Stimulated activated CD8-positive, alpha-beta memory T cell treated with anti-CD3 and anti-CD28 coated beads, Interleukin-4, amount 100 ng/mL, for 24 hours (primary cell): ENCODE measurements at regions not wholly inside any gene's neighbourhood (a gene's known extent, or its start where the extent isn't known, plus 50 kb on each side); places are given as distances from the start of the nearest gene placed in this dataset.

ENCODE experiments used
- DNase-seq: peaks from one replicate; pipeline ENCODE4 v3.0.0-alpha.2; 2020; ENCODE audit warnings: low read depth

DNA sequence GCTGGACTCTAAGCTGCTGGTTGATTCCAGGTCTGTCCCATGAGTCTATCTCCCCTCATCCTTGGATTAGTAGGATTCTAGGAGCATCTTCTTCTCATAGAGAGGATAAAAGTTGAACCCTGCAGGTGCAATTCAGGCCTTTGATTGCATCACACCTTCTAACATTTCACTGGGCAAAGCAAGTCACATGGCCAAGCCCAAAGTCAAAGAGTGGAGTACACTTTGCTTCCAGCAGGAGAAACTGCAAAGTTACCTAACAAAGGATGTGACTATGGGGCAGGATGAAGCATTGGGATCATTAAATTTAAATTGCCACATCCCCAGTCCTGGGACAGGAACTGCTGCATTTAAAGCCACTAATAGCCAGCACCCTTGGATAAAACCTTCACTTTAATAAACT, 51.0 kb upstream of the EGFLAM start:
- DNase-seq: no peak

GRCh38 chr5:38202741-38203140, 55.6 kb upstream of the EGFLAM start:
- no peak for DNase-seq

DNA sequence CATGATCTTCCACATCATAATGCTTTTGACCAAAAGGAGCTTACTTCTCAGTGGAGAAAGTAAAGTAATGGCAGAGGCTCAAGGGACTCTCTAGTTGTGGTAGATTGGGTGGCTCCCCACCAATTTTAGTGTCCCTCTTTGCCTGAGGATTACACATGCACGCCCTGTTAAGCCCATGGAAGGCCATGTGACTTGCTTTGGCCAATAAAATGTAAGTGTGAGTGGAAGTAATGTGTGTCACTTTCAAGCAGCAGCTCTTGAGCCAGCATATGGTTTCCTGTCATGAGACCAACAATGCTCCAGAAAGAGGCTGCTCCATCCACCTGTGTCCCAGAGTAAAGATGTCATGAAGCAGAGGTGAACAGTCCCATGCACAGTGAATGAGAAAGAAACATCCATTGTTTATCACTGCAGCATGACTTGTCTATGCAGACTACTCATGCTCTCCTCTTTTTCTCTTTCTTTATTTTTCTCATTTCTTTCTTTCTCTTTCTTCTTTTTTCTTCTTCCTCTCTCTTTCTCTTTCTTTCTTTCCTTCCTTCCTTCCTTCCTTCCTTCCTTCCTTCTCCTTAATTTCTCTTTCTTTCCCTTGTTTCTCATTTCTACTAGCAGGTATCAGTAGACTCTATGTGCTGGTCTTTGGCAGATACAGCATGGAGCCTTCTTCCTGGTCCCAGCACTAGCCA, 57.3 kb upstream of the EGFLAM start:
- no peak for DNase-seq

DNA sequence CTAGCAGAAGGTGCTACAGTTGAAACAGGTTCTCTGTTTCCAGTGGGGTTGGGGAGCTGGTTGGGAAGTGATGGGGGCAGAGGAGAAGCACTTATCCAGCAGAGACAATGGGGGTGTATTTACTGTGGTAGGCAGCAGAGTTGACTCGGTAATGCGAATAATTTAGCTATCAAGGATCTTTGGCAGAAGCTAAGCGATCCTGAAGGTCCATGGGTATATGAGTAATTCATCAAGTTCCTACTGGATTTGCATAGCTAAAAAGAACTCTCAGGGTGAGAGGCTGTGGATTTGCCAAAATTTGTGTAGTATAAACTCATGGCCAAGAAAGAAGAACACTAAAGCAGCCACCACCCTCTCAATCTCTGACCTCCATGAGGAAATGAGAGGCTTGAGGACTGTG, 61.2 kb upstream of the EGFLAM start:
- DNase-seq: no peak

GRCh38 chr5:38193015-38193581, 65.3 kb upstream of the EGFLAM start:
- DNase-seq: peak; percentile 31

DNA sequence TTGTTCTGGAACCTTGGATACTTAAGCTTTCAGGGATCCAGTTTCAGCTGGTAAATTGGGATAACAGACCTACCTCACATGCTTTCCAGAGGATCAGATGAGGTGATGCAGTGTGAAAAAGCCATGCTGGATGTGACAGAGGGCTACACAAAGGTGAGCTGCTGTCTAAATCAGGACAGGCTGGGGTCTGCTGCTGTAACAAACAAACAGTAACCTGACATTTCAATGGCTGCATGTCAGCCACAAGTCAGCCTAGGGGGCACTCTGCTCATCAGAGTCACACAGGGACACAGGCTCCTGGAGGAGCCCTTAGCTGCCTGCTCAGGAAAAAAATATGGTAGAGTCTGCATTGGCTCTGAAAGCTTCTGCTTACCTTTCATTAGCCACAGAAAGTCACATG, 66.7 kb upstream of the EGFLAM start:
- DNase-seq: no peak

GRCh38 chr5:38190111-38190510, 68.2 kb upstream of the EGFLAM start:
- no peak for DNase-seq

GRCh38 chr5:38189081-38189504, 69.3 kb upstream of the EGFLAM start:
- DNase-seq: no peak

- DNase-seq: no peak
These were observed 69.8 kb upstream of the EGFLAM start for GRCh38 chr5:38188591-38188990.

GRCh38 chr5:38187532-38187931, 70.8 kb upstream of the EGFLAM start:
- no peak for DNase-seq

DNA sequence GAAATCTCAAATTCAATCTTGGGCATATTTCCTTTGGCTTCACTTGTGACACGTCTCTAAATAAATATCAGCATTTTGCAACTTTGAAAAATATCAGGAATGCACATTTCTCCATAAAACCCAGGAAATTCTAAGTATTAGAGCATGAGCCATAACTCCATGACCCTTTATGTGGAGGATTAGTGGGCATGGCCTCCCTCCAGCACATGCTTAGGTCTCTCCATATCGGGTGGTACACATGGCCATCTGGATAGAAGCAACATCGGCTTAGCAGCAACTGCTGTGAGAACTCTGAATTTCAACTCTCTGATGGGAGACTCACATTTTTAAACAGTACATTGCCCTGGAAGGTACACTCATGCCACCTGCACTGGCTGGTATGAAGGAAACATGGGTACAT, 73.7 kb upstream of the EGFLAM start:
- no peak for DNase-seq

GRCh38 chr5:38182991-38183390, 75.4 kb upstream of the EGFLAM start:
- DNase-seq: no peak

DNA sequence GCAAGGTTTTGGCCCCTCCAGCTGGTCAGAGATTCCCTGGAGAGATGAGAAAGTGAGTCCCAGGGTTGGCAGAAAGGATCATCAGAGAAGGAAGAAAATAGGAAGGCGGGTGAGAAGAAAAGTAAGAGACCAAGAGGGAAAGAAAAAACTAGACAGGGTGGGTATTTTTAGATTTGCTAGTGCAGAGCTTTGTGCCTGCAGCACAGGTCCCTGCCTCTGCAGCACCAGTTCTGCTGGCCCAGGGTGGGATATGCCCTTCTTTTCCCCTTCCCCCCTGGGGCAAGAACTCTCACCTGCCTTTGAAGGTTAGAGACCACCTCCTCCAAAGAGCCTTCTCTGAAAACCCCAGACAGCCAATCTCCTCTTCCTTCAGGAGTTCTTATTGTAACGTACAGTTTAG, 90.3 kb upstream of the EGFLAM start:
- DNase-seq: no peak

- no peak for DNase-seq
These were observed 90.8 kb upstream of the EGFLAM start for GRCh38 chr5:38167562-38167996.

DNA sequence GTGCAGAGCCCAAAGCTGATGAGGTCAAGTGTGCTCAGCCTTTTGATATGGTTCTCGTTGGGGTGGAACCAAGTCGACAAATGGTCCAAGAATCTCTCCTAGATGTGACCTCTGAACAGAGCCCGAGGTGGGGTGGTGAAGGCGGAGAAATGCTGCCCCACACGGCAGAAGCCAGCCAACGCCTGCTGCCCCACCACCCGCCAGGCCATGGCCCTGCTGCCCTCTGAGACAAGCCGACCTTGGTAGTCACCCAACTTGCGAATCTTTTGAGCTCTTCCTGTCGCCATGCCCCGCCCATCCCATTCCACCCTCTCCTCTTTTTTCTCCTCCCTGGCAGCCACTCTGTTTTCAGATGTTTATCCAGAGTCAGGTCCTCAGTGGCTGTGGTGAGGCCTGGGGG, 91.5 kb upstream of the EGFLAM start:
- no peak for DNase-seq

GRCh38 chr5:38165435-38165834, 92.9 kb upstream of the EGFLAM start:
- no peak for DNase-seq

GRCh38 chr5:38164776-38165399, 93.5 kb upstream of the EGFLAM start:
- no peak for DNase-seq

DNA sequence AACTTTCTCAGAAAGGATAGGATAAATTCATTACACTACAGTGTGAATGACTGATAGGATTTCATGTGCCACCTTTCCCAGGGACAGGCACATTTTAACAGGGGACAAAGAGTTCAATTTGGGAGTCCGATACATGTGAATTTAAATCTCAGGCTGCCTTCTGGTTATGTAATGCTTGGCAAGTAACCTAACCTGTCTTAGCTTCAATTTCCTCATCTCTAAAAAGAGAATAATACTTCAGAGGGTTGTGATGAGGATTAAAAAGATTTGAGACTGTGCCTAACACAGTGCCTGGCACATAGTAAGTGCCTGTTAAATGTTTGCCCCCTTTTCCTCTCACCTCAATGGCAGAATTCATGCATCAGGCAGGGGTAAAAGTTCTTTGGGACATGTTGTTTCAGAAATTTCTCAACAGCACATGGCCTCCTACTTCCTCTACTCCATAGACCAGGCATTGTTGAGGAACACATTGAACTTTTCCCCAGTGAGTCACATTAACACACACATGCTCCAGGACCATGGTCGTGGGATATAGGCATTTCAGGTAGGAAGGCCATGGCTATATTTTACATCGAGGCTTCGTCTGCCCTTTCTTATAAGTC, 94.6 kb upstream of the EGFLAM start:
- DNase-seq: no peak

- no peak for DNase-seq
These were observed 95.7 kb upstream of the EGFLAM start for GRCh38 chr5:38162625-38163024.

DNA sequence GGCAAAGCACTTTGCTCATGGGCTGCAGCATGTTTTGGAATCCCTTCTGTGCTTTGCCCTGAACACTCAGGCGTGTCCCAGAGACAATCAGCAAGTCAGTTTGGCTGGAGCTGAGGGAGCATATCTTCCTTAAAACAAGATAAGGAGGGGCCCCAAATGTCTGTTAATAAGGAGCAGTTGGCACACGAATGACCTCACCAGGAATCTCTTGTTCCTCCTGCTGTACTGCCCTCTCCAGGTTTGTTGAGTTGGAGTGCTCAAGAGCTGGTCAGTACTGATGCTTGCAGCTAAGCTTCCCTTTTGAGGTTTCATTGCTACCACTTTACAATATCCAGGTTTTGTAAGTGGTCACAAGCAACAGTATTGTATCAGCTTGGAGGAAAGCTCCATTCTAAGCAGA, 101.3 kb upstream of the EGFLAM start:
- DNase-seq: no peak

DNA sequence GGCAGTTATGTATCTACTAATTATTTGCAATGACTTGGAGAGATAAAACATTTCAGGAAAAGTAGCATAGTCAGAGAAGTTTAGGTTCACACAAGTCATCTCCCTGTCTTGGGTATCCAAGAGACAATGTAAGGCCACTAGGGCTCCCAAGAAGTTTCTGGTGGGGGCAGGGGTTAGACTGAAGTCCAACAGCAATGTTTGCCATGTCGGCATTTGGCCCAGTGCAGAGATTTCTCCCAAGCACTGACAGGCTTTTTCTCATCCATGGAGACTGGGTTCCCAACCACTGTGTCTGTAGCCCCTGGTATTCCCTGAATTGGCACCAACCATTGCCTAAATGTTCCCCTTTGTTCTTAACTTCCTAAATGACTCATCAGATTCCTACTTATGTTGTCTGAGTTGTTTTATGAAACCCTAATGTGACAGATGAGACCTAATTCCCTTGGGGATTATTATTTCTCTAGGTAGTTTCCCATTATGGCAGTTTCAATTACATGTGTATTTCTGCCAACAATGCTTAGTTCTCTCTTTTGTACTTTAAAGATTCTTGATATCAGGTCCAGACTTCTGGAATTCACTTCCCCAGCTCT, 103.6 kb upstream of the EGFLAM start:
- DNase-seq: no peak

DNA sequence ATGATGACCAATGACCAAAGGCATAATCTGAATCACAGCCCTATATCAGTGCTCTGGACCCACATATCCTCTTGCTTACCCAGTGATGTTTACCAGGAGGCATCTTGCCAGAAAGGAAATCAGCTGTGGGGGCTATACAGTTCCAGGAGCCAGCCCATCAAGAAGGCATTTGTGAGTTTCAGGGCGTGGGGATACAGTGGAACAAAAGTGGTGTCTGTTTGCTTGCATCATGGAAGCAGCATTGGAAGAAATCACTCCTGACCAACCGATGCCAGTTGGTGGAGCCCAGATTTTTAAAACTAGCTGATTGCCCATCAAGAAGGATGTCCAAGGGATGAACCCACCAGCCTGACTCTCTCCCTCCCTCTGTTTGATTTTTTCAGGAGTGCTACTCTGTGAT, 106.5 kb upstream of the EGFLAM start:
- DNase-seq: no peak

DNA sequence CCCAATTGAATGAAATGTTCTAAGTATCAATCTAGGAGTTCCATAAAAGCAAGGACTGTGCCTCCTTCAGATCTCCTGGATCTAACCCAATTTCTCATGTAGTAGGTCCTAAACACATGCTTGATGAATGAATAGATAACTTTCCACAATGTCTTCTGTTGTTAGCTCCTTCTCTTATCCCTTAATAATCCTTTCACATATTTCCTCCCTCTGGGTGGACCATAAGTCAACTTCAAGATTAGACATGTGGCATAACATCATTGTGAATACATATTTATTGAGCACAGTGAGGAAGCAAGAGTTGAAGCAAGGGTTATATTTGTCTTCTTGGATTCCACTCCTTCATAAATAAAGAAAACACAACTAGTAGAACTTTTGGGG, 108.6 kb upstream of the EGFLAM start:
- no peak for DNase-seq
